ENCODE measurements at regions not wholly inside any gene's neighbourhood (a gene's known extent, or its start where the extent isn't known, plus 50 kb on each side); places are given as distances from the start of the nearest gene placed in this dataset.

GRCh38 chr1:119217309-119217828 lies 76.9 kb upstream of the WARS2 start:
- H3K4me3 ChIP-seq (replicated peaks; ENCODE audit: low read depth, low read length) = no peak overlapping the region
- DNase-seq (ENCODE audit: extremely low read depth, low read depth) = no peak
- TF ChIP-seq CTCF (IDR thresholded peaks at IDR 0.05; ENCODE audit: low read depth, low read length, missing control alignments) = no peak

GRCh38 chr1:119219711-119220110 lies 79.3 kb upstream of the WARS2 start:
- H3K4me3 ChIP-seq (replicated peaks; ENCODE audit: low read depth, low read length) = no peak overlapping the region
- no peak for DNase-seq (ENCODE audit: extremely low read depth, low read depth)
- no peak for TF ChIP-seq CTCF (IDR thresholded peaks at IDR 0.05; ENCODE audit: low read depth, low read length, missing control alignments)

- no peak for TF ChIP-seq CTCF (IDR thresholded peaks at IDR 0.05; ENCODE audit: low read depth, low read length, missing control alignments)
- H3K4me3 ChIP-seq (replicated peaks; ENCODE audit: low read depth, low read length) = no peak overlapping the region
- no peak for DNase-seq (ENCODE audit: extremely low read depth, low read depth)
Observed at GRCh38 chr1:119220991-119221390, 80.5 kb upstream of the WARS2 start.

- no peak for DNase-seq (ENCODE audit: extremely low read depth, low read depth)
- no peak overlapping the region for H3K4me3 ChIP-seq (replicated peaks; ENCODE audit: low read depth, low read length)
- TF ChIP-seq CTCF (IDR thresholded peaks at IDR 0.05; ENCODE audit: low read depth, low read length, missing control alignments) = no peak
Observed at GRCh38 chr1:119222271-119222670, 81.8 kb upstream of the WARS2 start.

GRCh38 chr1:119225265-119225664 lies 84.8 kb upstream of the WARS2 start:
- no peak for TF ChIP-seq CTCF (IDR thresholded peaks at IDR 0.05; ENCODE audit: low read depth, low read length, missing control alignments)

GRCh38 chr1:119225831-119226230 lies 85.4 kb upstream of the WARS2 start:
- DNase-seq (ENCODE audit: extremely low read depth, low read depth) = no peak
- peak; percentile 19 for TF ChIP-seq CTCF (IDR thresholded peaks at IDR 0.05; ENCODE audit: low read depth, low read length, missing control alignments)

More at GRCh38 chr1:119225265-119225664, 84.8 kb upstream of the WARS2 start:
- no peak for DNase-seq (ENCODE audit: extremely low read depth, low read depth)
- H3K4me3 ChIP-seq (replicated peaks; ENCODE audit: low read depth, low read length) = no peak overlapping the region

GRCh38 chr1:119226321-119226720 lies 85.9 kb upstream of the WARS2 start:
- H3K4me3 ChIP-seq (replicated peaks; ENCODE audit: low read depth, low read length) = no peak overlapping the region
- TF ChIP-seq CTCF (IDR thresholded peaks at IDR 0.05; ENCODE audit: low read depth, low read length, missing control alignments) = no peak

More at GRCh38 chr1:119225831-119226230, 85.4 kb upstream of the WARS2 start:
- no peak overlapping the region for H3K4me3 ChIP-seq (replicated peaks; ENCODE audit: low read depth, low read length)

More at GRCh38 chr1:119226321-119226720, 85.9 kb upstream of the WARS2 start:
- DNase-seq (ENCODE audit: extremely low read depth, low read depth) = no peak
